ENCODE measurements at regions not wholly inside any gene's neighbourhood (a gene's known extent, or its start where the extent isn't known, plus 50 kb on each side); places are given as distances from the start of the nearest gene placed in this dataset.

GRCh38 chr18:27636576-27637085 is 451.5 kb upstream of the CHST9 start:
- TF ChIP-seq, protein P1, sequence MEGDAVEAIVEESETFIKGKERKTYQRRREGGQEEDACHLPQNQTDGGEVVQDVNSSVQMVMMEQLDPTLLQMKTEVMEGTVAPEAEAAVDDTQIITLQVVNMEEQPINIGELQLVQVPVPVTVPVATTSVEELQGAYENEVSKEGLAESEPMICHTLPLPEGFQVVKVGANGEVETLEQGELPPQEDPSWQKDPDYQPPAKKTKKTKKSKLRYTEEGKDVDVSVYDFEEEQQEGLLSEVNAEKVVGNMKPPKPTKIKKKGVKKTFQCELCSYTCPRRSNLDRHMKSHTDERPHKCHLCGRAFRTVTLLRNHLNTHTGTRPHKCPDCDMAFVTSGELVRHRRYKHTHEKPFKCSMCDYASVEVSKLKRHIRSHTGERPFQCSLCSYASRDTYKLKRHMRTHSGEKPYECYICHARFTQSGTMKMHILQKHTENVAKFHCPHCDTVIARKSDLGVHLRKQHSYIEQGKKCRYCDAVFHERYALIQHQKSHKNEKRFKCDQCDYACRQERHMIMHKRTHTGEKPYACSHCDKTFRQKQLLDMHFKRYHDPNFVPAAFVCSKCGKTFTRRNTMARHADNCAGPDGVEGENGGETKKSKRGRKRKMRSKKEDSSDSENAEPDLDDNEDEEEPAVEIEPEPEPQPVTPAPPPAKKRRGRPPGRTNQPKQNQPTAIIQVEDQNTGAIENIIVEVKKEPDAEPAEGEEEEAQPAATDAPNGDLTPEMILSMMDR (IDR thresholded peaks at IDR 0.05; ENCODE audit: insufficient read depth, low read depth, low read length), result no peak
- TF ChIP-seq EZH2 (IDR thresholded peaks at IDR 0.05; ENCODE audit: insufficient read depth, low read length), result no peak

Data from astrocyte (in vitro differentiated cells and primary cell).